Amniotic stem cell (primary cell): ENCODE measurements at regions not wholly inside any gene's neighbourhood (a gene's known extent, or its start where the extent isn't known, plus 50 kb on each side); places are given as distances from the start of the nearest gene placed in this dataset.
"Not testable (repeated sequence)": the region's sequence is repeated elsewhere in the genome, so short reads cannot be mapped to it uniquely, and the experiment has no call there.

Experiments used
- DNase-seq: peaks from one replicate; lab custom pipeline; 2025; lab: John Stamatoyannopoulos, UW

DNA sequence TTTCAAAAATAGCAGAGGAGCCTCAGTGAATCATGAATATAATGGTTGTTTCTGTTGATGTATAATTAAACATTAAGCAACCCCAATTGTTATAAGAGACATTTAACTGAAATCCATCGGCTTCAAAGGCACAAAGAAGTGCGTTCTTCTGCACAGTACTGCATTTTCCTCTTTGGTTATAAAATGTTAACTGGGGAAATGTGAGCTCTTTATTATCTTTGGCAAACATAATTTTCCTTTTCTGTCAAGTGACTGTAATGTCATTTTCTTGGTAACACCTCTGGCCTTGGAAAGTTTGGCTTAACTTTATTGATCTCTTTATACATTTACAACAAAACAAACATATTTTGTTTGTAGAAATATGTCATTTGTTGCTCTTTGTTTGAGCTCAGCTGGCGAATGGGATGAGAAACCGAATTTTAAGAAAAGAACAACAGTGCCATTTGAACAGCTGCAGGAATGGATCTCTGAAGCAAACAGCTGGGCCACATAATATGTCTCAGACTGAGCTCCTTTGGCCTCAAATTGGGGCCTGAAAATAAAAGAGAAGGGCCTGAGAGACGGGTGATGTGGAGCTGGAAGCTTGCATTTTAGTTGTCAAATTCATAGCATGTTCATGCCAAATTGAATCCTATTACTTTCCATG lies 427.0 kb upstream of the SPTLC3 start:
- DNase-seq, result no peak

DNA sequence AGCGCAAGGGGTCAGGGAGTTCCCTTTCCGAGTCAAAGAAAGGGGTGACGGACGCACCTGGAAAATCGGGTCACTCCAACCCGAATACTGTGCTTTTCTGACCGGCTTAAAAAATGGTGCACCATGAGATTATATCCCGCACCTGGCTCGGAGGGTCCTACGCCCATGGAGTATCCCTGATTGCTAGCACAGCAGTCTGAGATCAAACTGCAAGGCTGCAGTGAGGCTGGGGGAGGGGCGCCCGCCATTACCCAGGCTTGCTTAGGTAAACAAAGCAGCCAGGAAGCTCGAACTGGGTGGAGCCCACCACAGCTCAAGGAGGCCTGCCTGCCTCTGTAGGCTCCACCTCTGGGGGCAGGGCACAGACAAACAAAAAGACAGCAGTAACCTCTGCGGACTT lies 426.1 kb upstream of the SPTLC3 start:
- DNase-seq, result not testable (repeated sequence)

- DNase-seq, result no peak
Measured at GRCh38 chr20:12591949-12592470, 416.8 kb upstream of the SPTLC3 start.

- DNase-seq, result no peak
Measured at GRCh38 chr20:12592756-12593155, 416.0 kb upstream of the SPTLC3 start.

DNA sequence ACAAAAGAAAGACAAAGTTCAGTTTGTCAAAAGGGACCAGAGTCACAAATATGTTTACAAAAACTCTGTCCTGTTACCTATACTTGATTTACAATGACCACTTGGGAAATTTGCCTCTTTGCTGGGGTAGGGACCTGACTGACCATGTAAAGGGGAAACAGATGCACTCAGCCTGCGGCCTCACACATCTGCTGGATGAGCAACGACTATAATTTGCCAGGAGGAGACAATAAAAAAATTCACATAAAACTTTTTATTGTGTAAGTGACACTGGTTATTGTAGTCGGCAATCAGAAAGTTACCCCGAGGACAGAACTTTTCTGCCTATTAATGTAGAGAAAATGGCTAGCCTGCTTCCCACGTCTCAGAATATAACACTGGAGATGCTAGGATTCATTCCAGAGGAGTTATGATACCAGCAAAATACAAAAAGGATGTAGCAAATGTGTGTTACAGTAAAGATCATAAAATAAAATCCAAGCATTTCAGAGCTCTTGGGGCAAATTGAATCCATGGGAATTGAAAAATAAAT lies 415.4 kb upstream of the SPTLC3 start:
- DNase-seq, result no peak

DNA sequence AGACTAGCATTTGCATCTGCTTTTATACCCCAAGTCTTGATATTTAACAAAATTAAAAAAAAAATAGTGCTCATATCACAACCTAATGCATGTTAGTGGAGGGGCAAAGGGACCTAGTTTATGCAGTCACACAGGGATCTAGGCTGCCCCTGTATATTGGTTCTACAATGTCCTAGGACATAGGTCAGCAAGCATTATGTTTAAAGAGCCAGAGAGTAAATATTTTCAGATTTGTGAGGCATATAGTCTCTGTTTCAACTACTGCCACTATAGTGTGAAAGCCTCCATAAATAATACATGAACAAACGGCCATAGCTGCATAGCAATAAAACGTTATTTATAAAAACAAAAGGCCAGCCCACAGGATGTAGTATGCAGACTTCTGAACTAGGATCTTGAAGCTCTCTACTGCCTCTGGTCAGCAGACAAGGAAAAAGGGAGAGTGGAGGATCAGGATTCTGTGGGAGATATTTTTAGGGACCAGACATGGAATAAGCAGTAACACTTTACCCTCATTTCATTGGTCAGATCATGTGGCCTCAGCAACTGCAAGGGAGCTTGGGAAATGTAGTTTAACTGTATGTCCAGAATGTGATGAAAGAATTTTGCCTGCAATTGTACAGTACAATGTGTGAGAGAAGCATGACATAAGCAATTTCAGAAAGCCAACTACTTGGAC lies 414.2 kb upstream of the SPTLC3 start:
- DNase-seq, result no peak

DNA sequence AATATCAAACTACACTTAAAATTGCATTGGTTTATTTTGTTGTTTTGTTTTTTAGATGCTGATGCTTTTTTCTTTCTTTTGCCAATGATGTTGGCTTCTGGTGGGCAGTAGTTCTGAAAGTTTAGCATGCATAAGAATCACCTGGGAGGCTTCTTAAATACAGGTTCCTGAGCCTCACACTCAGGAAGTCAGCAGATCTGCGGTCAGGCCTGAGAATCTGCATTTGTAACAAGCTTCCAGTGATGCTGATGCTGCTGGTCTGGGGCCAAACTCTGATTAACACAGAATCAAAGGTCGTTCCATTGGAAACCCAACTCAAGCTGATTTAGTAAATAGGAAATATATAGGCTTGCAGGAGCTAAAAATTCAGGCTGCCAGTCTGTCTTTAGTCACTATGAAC lies 412.9 kb upstream of the SPTLC3 start:
- no peak for DNase-seq

- no peak for DNase-seq
Measured at GRCh38 chr20:12596863-12597262, 411.9 kb upstream of the SPTLC3 start.

GRCh38 chr20:12597551-12597950 lies 411.2 kb upstream of the SPTLC3 start:
- no peak for DNase-seq

- no peak for DNase-seq
Measured at GRCh38 chr20:12598894-12599293, 409.9 kb upstream of the SPTLC3 start.

DNA sequence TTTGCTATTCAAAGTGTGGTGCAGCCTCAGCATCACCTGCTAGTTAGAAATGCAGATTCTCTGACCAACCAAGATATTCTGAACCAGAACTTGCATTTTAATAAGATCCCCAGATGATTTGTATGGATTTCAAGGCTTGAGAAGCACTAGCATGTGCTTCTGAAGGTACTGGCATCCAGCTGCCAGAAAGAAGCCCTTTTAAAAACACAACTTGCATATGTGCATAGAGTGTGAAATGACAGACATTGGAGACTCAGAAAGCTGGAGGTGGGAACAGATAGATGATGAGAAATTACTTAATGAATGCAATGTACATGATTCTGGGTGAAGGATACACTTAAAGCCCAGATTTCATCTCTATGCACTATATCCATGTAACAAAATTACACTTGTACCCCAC lies 409.3 kb upstream of the SPTLC3 start:
- no peak for DNase-seq

GRCh38 chr20:12605751-12606150 lies 403.0 kb upstream of the SPTLC3 start:
- DNase-seq, result no peak

GRCh38 chr20:12610871-12611270 lies 397.9 kb upstream of the SPTLC3 start:
- DNase-seq, result no peak

DNA sequence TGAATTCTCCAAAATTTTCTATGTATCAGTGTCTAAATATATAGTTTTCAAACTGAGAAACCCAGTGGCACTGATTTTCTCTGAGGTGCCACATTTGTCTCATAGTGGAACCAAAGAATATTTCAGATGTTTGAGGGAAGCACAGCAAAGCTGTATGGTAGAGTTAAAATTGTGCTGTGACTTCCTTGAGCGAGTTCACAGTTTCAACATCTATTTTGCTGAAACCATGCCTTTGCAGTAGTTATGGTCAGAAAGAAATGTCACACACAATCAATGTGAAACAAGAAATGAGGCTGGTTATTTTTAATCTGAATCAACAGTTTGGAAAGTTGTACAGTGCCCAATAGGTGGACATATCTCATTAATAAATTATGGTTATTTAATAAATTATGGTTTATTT lies 394.0 kb upstream of the SPTLC3 start:
- no peak for DNase-seq

- no peak for DNase-seq
Measured at GRCh38 chr20:12617076-12617475, 391.7 kb upstream of the SPTLC3 start.

- DNase-seq, result no peak
Measured at GRCh38 chr20:12623870-12624269, 384.9 kb upstream of the SPTLC3 start.

GRCh38 chr20:12627485-12627884 lies 381.3 kb upstream of the SPTLC3 start:
- DNase-seq, result no peak

GRCh38 chr20:12638633-12639312 lies 370.0 kb upstream of the SPTLC3 start:
- no peak for DNase-seq

DNA sequence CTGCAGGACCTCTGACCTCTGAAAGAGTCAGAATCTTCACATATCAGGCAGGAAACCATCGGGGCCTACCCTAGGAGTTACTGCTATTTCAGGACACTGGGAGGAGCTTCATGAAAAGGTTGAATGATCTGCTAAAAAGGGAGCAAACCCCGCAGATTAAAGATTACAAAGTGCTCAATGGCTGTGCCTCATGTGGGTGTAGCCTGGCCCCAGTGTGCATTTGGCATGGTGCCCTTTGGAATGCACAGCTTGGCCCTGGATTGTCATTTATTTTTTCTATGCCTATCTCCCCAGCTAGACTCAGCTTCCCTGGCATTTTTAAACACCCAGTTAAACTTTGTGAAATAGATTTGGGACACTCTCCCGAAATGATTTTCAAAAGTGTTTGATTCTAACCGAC lies 368.5 kb upstream of the SPTLC3 start:
- DNase-seq, result no peak

DNA sequence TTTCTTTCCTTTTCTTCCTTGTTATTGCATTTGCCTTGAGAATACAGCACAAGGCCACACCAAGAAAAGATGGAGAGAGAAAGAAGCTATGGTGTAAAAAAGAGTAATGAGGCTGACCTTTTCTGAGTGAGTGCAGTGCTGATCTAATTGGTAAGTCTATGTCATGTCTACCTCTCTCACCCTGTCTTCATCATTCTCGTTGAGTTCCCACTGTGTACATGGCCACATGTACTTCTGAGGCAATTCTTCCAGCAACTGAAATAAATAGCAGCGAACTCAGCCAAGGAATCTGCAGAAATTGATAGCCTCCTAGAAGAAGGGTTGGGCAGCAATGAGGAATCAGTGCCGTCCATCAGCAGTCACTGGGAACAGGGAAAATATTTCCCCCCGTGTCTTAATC lies 367.2 kb upstream of the SPTLC3 start:
- DNase-seq, result no peak

GRCh38 chr20:12644461-12644860 lies 364.3 kb upstream of the SPTLC3 start:
- no peak for DNase-seq

- DNase-seq, result no peak
Measured at GRCh38 chr20:12649234-12649633, 359.5 kb upstream of the SPTLC3 start.

- no peak for DNase-seq
Measured at GRCh38 chr20:12653642-12654041, 355.1 kb upstream of the SPTLC3 start.
